NCI-H510A treated with DMSO at 0.1 percent for 48 hours (cell line): ENCODE measurements at regions not wholly inside any gene's neighbourhood (a gene's known extent, or its start where the extent isn't known, plus 50 kb on each side); places are given as distances from the start of the nearest gene placed in this dataset.

Experiments
- DNase-seq: peaks from one replicate; lab custom pipeline; 2025; lab: John Stamatoyannopoulos, UW

GRCh38 chr1:105830571-105831146 is 1225.8 kb upstream of the PRMT6 start:
- no peak for DNase-seq

DNA sequence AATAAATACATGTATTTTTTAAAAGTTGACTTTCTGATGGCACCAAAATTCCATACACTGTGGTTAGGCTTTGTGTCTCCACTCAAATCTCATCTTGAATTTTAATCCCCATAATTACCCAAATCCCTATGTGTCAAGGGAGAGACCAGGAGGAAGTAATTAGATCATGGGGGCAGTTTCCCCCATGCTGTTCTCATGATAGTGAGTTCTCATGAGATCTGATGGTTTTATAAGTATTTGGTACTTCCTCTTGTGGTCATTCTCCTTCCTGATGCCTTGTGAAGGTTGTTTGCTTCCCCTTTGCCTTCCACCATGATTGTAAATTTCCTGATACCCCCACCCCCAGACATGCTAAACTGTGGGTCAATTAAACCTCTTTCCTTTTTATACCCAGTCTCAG is 1218.4 kb upstream of the PRMT6 start:
- DNase-seq = no peak

DNA sequence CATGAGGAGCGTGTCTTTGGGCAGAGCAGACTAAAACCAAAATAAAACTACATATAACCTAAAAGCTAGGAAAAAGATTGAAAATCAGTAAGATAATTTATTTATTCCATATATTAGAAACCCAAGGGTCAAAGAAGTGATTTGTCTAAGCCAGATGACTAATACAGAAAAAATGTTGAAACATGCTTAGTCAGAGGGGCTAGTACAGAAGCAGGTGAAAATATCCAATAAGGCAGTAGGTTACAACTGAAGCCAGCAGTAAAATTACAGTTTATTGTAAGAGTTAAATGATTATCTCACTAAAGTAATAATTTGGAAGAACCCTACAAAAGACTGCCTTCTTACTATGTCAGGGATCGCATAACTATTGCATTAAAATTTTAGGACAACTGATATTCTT is 1190.9 kb upstream of the PRMT6 start:
- no peak for DNase-seq

DNA sequence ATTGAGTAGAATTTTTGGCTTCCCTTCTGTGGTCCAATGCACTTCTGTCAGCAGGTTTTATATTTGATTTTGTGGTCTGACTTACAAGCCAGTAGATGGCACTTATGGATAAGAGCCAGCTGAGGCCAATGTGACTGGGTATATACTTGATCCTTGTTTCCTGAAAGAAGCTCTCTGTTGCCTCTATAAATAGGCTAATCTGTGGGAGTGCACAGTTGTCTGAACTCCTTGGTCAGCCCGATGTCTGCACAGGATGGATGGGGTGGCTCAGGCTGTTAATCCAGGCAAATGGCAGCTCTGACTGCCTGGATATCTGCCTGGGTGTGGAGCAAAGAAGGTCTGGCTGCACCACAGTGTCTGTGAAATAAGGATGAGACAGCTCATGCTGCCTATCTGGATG is 1183.7 kb upstream of the PRMT6 start:
- DNase-seq = no peak

DNA sequence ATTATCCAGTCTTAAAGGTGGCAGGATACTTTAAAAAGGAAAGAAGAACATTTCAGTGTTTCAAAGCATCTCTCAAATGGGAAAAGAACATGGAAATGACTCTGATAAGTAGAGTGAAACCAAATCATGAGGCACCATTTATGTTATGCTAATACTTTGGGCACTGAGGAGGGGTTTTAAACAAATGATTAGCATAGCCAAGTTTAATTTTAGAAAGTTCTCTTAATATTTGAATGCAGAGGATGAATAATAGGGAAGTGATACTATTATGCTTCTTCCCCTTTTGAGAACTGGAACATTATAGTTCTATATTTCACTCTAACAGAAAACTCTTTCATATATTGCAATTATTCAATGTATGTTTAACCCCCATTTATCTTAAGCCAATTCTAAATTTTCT is 1181.9 kb upstream of the PRMT6 start:
- no peak for DNase-seq

DNA sequence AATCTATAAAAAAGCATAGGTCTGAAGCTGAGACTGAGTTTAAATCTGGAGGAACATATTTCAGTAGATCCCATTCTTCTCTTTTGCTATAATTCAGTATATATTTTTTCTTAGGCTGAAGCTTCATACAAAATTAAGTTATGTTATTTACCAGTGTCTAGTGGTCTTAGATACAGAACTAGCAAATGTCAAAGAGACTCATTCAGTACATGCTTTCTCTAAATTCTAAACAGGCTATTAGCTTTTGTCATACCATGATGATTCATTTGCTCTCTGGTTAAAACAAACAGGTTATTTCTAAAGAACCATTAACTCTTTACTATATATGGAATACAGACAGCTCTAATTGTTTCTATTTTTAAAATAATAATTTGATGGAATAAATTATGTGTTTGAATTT is 1170.2 kb upstream of the PRMT6 start:
- DNase-seq = no peak

DNA sequence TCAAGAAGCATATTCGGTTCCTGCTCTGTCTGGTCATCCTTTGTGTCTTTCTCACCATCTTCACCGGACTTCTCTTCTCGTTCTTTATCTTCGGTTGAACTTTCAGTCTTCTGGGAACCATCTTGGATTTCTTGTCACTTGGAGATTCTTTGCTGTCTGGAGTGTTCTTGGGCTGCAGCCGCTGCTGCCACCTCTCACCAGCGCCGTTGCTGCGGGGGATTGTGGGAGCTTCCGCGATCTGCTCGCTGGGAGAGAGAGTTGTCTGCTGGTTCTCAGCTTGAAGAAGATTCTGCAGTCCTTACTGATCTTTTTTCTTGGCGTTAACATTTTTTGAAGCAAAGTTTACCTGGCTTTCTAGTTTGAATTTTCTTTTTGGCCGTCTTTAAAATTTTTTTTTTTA is 1165.2 kb upstream of the PRMT6 start:
- no peak for DNase-seq

DNA sequence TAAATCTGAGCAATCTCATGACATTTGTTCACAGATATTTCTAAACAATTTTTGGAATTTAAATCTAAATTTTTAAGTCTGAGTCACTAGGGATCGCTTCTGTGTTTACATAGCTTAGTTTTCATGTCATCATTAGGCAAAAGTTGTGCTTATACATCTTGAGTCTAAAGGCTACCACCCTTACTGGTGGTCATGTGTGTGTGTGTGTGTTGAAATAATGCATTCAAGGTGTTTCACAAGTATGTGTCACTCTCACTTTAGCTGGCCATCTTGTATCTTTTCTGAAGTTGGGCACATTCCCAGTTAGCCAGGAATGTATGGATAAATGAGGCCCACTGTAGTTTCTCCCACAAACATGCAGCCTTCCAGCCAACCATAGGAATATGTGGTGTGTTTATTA is 1162.5 kb upstream of the PRMT6 start:
- no peak for DNase-seq

GRCh38 chr1:105909811-105910210 is 1146.7 kb upstream of the PRMT6 start:
- no peak for DNase-seq

- peak; percentile 89 for DNase-seq
Observed at GRCh38 chr1:105914403-105914802, 1142.1 kb upstream of the PRMT6 start.

GRCh38 chr1:105934806-105935205 is 1121.7 kb upstream of the PRMT6 start:
- peak; percentile 49 for DNase-seq

GRCh38 chr1:105964879-105965278 is 1091.6 kb upstream of the PRMT6 start:
- DNase-seq = no peak

DNA sequence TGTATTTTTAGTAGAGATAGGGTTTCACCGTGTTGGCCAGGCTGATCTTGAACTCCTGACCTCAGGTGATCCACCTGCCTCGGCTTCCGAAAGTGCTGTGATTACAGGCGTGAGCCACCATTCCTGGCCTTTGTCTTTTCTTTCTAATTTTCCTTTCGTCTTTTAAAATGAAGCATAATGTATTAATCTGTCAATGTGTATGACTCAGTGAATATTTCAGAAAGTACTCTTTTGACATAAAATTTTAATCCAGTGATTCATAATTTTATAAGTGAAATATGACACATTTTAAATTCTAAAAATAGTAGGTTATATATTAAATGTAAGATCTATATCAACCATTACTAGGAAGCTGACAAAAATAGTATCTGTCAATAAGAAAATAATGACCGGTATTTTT is 1059.0 kb upstream of the PRMT6 start:
- no peak for DNase-seq

- DNase-seq = peak; percentile 7
Observed at GRCh38 chr1:106022312-106022902, 1034.1 kb upstream of the PRMT6 start.

DNA sequence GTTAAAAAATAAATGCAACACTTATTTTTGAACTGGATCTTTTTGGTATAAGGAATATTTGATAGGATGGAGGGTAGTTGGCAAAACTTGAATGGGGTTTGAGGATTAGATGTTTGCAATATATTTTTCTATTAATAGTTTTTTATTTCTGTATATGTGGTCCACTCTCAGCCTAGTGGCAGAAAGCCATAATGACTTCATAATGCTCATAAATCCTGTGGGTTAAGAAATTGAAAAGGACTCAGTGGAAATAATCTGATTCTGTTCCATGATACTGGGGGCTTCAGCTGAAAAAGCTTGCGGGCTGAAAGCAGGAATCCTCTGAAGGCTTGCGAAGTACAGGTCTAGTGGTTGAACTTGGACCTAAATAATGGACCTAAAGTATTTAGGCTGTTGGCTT is 1028.6 kb upstream of the PRMT6 start:
- DNase-seq = no peak

- DNase-seq = no peak
Observed at GRCh38 chr1:106037526-106037925, 1018.9 kb upstream of the PRMT6 start.

DNA sequence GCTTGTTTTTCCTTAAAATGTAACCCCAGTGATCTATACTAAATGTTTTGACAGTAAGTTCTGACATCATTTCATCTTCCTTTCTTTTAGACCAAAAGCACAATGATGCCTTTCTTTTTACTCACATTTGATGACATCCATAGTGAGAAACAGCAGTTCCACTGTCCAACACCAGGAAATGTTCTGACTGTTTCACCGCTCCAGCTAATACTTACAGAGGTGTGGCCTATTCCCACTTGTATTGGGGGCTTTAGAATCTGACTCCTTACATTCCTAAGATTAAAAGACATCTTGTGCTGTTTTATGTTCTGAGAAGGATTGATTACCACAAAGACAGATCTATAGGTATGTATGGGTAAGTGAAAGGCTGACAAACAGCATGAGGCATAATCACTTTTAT is 1018.2 kb upstream of the PRMT6 start:
- no peak for DNase-seq

GRCh38 chr1:106043971-106044370 is 1012.5 kb upstream of the PRMT6 start:
- DNase-seq = no peak

DNA sequence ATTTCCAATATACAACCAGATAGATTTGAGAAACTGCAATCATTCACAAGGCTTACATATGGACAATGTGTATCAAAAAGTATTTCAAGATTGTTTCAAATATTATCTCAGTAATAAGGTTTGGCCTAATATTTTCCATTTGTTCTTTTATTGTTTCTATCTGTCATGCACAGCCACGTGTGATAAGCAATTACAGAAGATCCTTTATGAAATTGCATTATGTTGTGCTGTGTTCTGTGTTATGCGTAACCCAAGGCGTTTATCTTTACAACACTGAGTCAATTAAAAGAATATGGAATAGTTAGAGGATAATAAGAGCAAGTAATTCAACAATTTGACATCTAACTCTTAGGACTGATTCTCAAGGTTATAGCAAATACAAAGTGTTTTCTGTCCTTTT is 1009.3 kb upstream of the PRMT6 start:
- no peak for DNase-seq

DNA sequence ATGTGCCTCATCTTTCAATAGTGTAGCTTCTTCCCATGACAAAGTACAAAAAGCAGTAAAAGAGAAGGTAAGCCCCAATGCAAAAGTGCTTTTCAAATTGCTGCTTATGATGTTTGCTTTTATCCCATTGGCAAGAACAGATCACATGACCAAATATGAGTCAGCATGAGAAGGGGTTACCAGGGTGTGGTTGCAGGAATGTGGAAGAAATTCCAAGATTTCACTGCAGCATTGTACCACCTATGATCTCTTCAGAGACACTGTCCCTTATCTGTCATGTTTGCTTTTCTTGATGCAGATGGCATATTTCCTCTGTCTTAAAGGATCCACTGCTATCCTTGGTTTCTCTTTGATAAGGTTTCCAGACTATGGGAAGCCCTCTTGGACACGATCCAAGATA is 1006.9 kb upstream of the PRMT6 start:
- DNase-seq = no peak

GRCh38 chr1:106055855-106056254 is 1000.6 kb upstream of the PRMT6 start:
- DNase-seq = no peak

DNA sequence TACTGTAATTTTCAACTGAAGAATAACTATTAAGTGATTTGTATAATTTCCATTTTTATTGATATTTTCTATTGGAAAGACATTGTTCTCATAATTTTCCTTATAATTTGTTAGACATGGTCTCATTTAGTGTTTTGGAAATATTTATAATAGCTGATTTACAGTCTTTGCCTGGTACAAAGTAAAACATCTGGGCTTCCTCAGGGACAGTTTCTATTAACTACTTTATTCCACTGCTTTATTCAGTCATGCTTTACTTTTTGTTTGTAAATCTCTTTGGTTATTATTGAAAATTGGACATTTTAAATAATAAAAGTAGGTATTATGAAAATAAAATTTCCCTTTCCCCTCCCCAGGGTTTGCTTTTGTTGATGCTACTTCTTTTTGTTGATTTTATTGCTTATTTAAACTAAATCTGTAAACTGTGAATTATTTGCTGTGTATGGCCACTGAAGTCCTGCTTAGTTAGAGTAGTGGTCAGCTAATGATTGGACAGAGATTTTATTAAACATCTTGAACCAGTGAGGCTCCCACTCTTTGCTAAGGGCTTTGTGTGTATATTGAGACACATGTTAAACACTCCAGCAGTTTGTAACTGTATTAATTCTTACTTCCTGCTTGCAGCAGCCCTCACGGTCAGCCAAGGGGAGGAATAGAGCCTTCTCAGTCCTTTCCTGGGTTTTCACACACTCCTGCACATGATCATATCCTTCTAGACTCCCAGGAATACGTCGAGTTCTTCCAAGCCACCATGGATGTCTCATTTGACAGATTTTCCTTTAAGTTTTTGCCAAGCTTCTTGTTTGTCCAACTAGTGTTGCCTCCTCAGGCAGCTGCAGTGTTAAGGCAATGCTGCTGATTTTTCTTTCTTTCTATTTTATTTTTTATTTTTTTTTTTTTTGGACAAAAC is 994.6 kb upstream of the PRMT6 start:
- DNase-seq = peak; percentile 15

- peak; percentile 95 for DNase-seq
Observed at GRCh38 chr1:106063510-106063909, 993.0 kb upstream of the PRMT6 start.
